NCI-H1105 treated with DMSO at 0.1 percent for 48 hours (cell line): ENCODE measurements at regions not wholly inside any gene's neighbourhood (a gene's known extent, or its start where the extent isn't known, plus 50 kb on each side); places are given as distances from the start of the nearest gene placed in this dataset.
"Not testable (repeated sequence)": the region's sequence is repeated elsewhere in the genome, so short reads cannot be mapped to it uniquely, and the experiment has no call there.

ENCODE experiments used
- DNase-seq: peaks from one replicate; lab custom pipeline; 2025; lab: John Stamatoyannopoulos, UW

GRCh38 chr14:105659935-105660527, 133.6 kb downstream of the TMEM121 start:
- no peak for DNase-seq

GRCh38 chr14:105660816-105661531, 134.6 kb downstream of the TMEM121 start:
- DNase-seq = no peak

- DNase-seq = not testable (repeated sequence)
Observed at GRCh38 chr14:105662043-105662442, 135.7 kb downstream of the TMEM121 start.

- not testable (repeated sequence) for DNase-seq
Observed at GRCh38 chr14:105662592-105662991, 136.2 kb downstream of the TMEM121 start.

GRCh38 chr14:105663323-105663722, 136.9 kb downstream of the TMEM121 start:
- not testable (repeated sequence) for DNase-seq

- not testable (repeated sequence) for DNase-seq
Observed at GRCh38 chr14:105663818-105664596, 137.6 kb downstream of the TMEM121 start.

- DNase-seq = no peak
Observed at GRCh38 chr14:105664691-105665090, 138.3 kb downstream of the TMEM121 start.

- no peak for DNase-seq
Observed at GRCh38 chr14:105665247-105665950, 139.0 kb downstream of the TMEM121 start.

- DNase-seq = no peak
Observed at GRCh38 chr14:105665951-105666277, 139.5 kb downstream of the TMEM121 start.

- no peak for DNase-seq
Observed at GRCh38 chr14:105666420-105666819, 140.0 kb downstream of the TMEM121 start.

GRCh38 chr14:105666991-105667662, 140.7 kb downstream of the TMEM121 start:
- DNase-seq = not testable (repeated sequence)

GRCh38 chr14:105667663-105668020, 141.3 kb downstream of the TMEM121 start:
- DNase-seq = not testable (repeated sequence)

- DNase-seq = not testable (repeated sequence)
Observed at GRCh38 chr14:105668021-105668420, 141.6 kb downstream of the TMEM121 start.

GRCh38 chr14:105668471-105669230, 142.3 kb downstream of the TMEM121 start:
- DNase-seq = not testable (repeated sequence)

- DNase-seq = not testable (repeated sequence)
Observed at GRCh38 chr14:105669231-105669610, 142.8 kb downstream of the TMEM121 start.

GRCh38 chr14:105669646-105670045, 143.3 kb downstream of the TMEM121 start:
- DNase-seq = not testable (repeated sequence)

GRCh38 chr14:105672450-105673200, 146.2 kb downstream of the TMEM121 start:
- not testable (repeated sequence) for DNase-seq

- DNase-seq = not testable (repeated sequence)
Observed at GRCh38 chr14:105675433-105675832, 149.1 kb downstream of the TMEM121 start.

GRCh38 chr14:105675905-105676670, 149.7 kb downstream of the TMEM121 start:
- not testable (repeated sequence) for DNase-seq
